ENCODE measurements at regions not wholly inside any gene's neighbourhood (a gene's known extent, or its start where the extent isn't known, plus 50 kb on each side); places are given as distances from the start of the nearest gene placed in this dataset.

DNA sequence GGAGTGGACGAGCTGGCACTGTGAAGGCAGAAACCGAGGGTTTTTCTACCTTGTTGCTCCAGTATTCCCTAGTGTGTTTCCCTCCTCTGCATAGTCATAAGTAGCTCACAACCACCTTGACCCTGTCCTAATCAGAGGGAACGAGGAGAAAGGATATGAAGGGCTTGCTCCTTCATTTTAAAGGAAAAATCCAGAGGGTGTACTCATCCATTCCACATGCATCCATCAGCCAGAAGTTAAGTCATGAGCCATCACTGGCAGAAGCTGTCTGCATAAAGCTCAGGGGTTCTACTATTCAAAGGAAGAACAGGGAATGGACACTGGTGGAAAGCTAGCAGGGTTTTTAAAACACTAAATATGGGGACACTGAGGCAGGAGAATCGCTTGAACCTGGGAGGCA lies 84.3 kb upstream of the FOXN3 start:
- TF ChIP-seq, protein P1, sequence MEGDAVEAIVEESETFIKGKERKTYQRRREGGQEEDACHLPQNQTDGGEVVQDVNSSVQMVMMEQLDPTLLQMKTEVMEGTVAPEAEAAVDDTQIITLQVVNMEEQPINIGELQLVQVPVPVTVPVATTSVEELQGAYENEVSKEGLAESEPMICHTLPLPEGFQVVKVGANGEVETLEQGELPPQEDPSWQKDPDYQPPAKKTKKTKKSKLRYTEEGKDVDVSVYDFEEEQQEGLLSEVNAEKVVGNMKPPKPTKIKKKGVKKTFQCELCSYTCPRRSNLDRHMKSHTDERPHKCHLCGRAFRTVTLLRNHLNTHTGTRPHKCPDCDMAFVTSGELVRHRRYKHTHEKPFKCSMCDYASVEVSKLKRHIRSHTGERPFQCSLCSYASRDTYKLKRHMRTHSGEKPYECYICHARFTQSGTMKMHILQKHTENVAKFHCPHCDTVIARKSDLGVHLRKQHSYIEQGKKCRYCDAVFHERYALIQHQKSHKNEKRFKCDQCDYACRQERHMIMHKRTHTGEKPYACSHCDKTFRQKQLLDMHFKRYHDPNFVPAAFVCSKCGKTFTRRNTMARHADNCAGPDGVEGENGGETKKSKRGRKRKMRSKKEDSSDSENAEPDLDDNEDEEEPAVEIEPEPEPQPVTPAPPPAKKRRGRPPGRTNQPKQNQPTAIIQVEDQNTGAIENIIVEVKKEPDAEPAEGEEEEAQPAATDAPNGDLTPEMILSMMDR (IDR thresholded peaks at IDR 0.05; ENCODE audit: insufficient read depth, low read length), result no peak
- no peak for TF ChIP-seq SPI1 (IDR thresholded peaks at IDR 0.05; ENCODE audit: borderline replicate concordance, low read depth)
